HG03159 (cell line): ENCODE measurements at regions not wholly inside any gene's neighbourhood (a gene's known extent, or its start where the extent isn't known, plus 50 kb on each side); places are given as distances from the start of the nearest gene placed in this dataset.
"Not testable (repeated sequence)": the region's sequence is repeated elsewhere in the genome, so short reads cannot be mapped to it uniquely, and the experiment has no call there.

Source experiments
- ATAC-seq: cut with Tn5 transposase; IDR thresholded peaks from one replicate; pipeline ENCODE4 v1.9.1; 2021; ENCODE audit warnings: mild to moderate bottlenecking, moderate library complexity; ENCODE audit not compliant: unreplicated experiment

GRCh38 chr7:32691965-32692815 is 196.9 kb downstream of the AVL9 start:
- ATAC-seq: peak; percentile 89

DNA sequence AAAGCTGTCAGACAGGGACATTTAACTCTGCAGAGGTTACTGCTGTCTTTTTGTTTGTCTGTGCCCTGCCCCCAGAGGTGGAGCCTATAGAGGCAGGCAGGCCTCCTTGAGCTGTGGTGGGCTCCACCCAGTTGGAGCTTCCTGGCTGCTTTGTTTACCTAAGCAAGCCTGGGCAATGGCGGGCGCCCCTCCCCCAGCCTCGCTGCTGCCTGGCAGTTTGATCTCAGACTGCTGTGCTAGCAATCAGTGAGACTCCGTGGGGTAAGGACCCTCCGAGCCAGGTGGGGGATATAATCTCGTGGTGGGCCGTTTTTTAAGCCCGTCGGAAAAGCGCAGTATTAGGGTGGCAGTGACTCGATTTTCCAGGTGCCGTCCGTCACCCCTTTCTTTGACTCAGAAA is 192.8 kb downstream of the AVL9 start:
- not testable (repeated sequence) for ATAC-seq

GRCh38 chr7:32681174-32681518 is 185.9 kb downstream of the AVL9 start:
- ATAC-seq: no peak

DNA sequence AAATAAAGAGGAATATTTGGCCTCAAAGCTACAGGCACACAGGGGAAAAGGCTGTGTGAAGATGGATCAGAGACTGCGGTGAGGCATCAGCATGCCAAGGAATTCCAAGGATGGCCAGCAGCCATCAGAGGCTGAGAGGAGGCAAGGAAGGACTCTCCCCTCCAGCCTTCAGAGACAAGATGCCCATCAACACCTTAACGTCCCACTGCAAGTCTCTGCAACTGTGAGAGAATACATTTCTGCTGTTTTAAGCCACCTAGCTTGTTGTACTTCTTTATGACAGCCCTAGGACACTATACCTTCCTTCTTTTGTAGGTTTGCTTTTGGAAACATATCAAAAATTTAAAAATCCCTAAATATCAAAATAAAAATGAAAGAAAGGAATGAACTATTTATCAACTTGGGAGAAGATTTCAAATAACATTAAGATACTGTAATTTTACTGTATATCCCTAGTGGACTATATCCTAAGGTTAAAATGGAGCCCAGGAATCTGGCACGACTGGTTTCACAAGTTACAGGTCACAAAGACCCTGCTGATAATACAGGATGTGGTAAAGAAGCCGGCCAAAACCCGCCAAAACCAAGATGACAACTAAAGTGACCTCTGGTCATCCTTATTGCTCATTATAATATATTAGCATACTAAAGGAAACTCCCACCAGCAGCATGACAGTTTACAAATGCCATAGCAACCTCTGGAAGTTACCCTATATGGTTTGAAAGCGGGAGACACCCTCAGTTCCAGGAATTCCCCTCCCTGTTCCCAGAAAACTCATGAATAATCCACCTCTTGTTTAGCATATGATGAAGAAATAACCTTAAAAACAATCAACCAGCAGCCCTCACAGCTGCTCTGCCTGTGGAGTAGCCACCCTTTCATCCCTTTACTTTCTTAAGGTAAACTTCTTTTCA is 185.2 kb downstream of the AVL9 start:
- no peak for ATAC-seq

- ATAC-seq: no peak
Observed at GRCh38 chr7:32679192-32679591, 183.9 kb downstream of the AVL9 start.

DNA sequence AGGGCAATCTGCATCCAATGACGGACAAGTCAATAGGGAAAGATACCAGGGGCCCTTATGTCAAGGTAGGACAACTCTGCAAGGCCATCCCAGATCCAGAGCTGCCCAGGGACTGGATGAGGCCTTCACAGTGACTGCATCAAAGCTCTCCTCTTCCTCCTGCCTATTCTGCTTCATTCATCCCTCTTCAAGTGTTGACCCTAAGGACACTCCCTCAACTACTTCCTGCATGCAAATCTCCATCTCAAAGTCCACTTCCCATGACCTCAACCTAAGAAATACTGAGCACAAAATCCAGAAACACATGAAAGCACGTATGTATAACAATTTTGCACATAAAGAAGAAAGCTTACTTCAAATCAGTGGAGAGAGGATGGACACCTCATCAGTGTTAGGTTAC is 182.3 kb downstream of the AVL9 start:
- no peak for ATAC-seq

DNA sequence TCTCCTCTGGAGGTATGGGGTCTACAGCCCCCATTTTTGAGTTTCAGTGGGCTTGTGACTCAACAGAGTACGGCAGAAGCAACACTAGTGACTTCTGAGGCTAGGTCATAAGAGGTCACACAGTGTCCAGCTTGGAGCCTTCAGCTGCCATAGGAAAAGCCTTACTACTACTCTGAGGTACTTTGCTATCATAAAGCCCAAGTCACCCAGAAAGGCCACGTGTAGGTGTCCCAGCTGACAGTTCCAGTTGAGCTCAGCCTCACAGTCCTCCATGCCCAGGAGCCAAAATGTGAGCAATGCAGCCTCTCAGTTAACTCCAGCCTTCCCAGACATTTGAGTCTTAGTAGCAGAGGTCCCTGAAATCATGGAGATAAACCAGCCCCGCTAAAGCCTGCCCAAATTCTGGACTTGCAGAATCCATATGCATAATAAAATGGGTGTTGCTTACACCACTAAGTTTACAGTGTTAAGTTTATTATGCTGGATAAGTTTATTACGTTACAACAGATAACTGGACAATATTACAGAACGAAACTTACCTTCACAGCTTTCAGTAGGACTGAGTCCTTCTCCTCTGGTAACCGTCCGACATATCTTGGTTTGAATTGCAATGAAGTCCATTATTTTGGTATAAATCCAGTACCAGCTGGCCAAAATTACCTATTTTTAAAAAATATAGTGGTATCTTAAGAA is 181.1 kb downstream of the AVL9 start:
- ATAC-seq: no peak

GRCh38 chr7:32673275-32673983 is 178.1 kb downstream of the AVL9 start:
- ATAC-seq: no peak

GRCh38 chr7:32670110-32671025 is 175.1 kb downstream of the AVL9 start:
- no peak for ATAC-seq

- not testable (repeated sequence) for ATAC-seq
Observed at GRCh38 chr7:32669173-32669870, 174.0 kb downstream of the AVL9 start.

- ATAC-seq: not testable (repeated sequence)
Observed at GRCh38 chr7:32668387-32669097, 173.3 kb downstream of the AVL9 start.

DNA sequence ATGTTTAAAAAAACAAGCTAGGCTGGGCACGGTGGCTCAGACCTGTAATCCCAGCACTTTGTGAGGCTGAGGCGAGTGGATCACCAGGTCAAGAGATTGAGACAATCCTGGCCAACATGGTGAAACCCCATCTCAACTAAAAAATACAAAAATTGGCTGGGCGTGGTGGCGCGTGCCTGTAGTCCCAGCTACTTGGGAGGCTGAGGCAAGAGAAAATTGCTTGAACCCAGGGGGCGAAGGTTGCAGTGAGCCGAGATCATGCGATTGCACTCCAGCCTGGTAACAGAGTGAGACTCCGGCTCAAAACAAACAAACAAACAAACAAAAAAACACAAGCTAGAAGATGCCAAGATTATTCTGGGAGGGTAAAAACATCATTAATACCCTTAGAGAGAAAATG is 172.3 kb downstream of the AVL9 start:
- ATAC-seq: not testable (repeated sequence)

DNA sequence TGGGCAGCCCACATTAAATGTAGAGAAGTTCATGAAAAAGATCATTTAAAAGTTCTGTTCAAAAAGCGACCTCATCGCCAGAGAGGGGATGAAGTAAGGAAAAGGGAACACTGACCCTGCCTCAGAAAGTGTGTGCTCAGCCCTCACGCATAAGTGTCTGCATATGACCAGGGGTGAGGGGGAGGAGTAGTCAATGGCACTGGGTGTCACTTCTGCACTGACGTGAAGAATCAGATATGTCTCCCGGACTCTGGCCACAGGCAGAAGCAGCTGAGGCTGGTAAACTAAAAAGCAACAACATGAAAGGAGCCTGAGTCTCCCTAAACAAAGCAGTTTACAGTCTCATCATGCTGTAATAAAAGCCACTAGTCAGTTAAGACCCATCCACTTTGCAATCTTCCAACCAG is 168.5 kb downstream of the AVL9 start:
- ATAC-seq: not testable (repeated sequence)

DNA sequence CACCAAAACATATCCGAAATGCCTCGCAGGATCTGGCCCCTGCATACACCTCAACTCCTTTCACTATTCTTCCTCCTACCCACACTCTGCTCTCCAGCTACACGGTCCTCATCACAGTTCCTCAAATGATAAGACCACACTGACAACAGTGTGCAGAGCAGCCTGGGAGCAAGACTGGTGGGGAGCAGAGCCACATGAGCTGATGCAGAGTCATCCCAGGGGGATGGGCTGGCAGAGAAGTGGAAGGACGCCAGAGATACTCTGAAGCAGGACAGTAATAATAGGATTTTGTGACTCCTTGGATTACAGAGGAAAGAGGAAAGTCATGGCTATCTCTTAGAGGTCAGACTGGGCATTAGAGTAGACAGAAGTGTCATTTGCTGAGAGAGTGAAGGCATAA is 167.2 kb downstream of the AVL9 start:
- ATAC-seq: not testable (repeated sequence)

DNA sequence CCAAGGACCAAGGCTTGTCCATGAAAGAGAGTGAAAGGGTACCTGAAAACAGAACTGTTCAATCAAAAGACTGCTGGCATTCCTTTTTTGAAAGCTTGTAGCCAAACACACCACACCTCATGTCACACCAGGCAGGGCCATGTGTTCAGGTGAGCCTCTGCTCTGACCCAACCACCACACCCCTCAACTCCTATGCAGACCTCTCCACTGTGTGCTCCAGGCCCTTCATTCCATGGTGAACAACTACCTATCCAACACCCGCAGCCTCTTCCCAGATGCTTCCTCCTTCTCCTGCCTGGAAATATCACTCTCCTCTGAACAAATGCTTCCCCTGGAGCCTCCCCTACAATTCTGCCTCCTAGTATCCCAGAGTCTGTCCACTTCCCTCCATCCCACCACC is 166.6 kb downstream of the AVL9 start:
- ATAC-seq: no peak

- ATAC-seq: no peak
Observed at GRCh38 chr7:32661501-32661900, 166.2 kb downstream of the AVL9 start.

GRCh38 chr7:32660936-32661335 is 165.6 kb downstream of the AVL9 start:
- no peak for ATAC-seq

DNA sequence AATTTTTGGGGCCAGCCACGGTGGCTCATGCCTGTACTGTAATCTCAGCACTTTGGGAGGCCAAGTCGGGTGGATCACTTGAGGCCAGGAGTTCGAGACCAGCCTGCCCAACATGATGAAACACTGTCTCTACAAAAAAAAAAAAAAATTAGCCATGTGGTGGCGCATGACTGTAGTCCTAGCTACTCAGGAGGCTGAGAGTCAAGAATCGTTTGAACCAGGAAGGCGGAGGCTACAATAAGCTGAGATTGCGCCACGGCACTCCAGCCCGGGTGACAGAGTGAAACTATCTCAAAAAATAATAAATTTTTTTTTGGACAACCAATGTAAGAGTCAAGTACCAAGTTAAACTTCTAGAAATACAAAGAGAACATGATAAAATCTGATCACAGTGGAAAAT is 164.6 kb downstream of the AVL9 start:
- no peak for ATAC-seq
